Neural cell (in vitro differentiated cells): ENCODE measurements at regions not wholly inside any gene's neighbourhood (a gene's known extent, or its start where the extent isn't known, plus 50 kb on each side); places are given as distances from the start of the nearest gene placed in this dataset.

ENCODE experiments used
- H2AFZ ChIP-seq: fragments of 200-600, 300-800 bp; sonication (generic), shearing (Covaris generic); 2 replicates; pipeline ENCODE4 v1.6.0; 2014; ENCODE audit warnings: low read depth, mild to moderate bottlenecking, antibody characterized with exemption, low read length, moderate library complexity
- H3F3A ChIP-seq: fragments of 200-600 bp; shearing (Covaris generic); 2 replicates; pipeline ENCODE4 v1.6.1; 2016; ENCODE audit warnings: mild to moderate bottlenecking, moderate library complexity, mixed read lengths, antibody characterized with exemption, low read length; ENCODE audit not compliant: insufficient read depth, poor library complexity, severe bottlenecking
- H3K27ac ChIP-seq: fragments of 200-600, 300-800 bp; sonication (generic), shearing (Covaris generic); 2 replicates; pipeline ENCODE4 v1.5.1; 2014; ENCODE audit warnings: mild to moderate bottlenecking, low read length, moderate library complexity
- H3K27me3 ChIP-seq: fragments of 300-800, 200-600 bp; sonication (generic), shearing (Covaris generic); 2 replicates; pipeline ENCODE4 v1.6.0; 2014; ENCODE audit warnings: mild to moderate bottlenecking, low read depth, low read length, moderate library complexity; ENCODE audit not compliant: insufficient read depth
- H3K36me3 ChIP-seq: fragments of 300-800, 200-600 bp; sonication (generic), shearing (Covaris generic); 2 replicates; pipeline ENCODE4 v1.5.1; 2014; ENCODE audit warnings: mild to moderate bottlenecking, antibody characterized with exemption, low read length, moderate library complexity; ENCODE audit not compliant: insufficient read depth
- H3K4me2 ChIP-seq: fragments of 300-800, 200-600 bp; sonication (generic), shearing (Covaris generic); 2 replicates; pipeline ENCODE4 v1.6.0; 2014; ENCODE audit warnings: mild to moderate bottlenecking, low read length
- H3K4me3 ChIP-seq: fragments of 300-800, 200-600 bp; sonication (generic), shearing (Covaris generic); 2 replicates; pipeline ENCODE4 v1.5.1; 2014; ENCODE audit warnings: mild to moderate bottlenecking, low read length, moderate library complexity
- H3K79me2 ChIP-seq: fragments of 200-600 bp; shearing (Covaris generic); replicated peaks from 2 replicates; pipeline ENCODE4 v1.6.0; 2014; ENCODE audit warnings: mild to moderate bottlenecking, low read length, moderate library complexity; ENCODE audit not compliant: insufficient read depth
- H3K9ac ChIP-seq: fragments of 300-800, 200-600 bp; sonication (generic), shearing (Covaris generic); 2 replicates; pipeline ENCODE4 v1.6.1; 2016; ENCODE audit warnings: mild to moderate bottlenecking, low read length, mixed read lengths
- H3K9me2 ChIP-seq: fragments of 200-600 bp; shearing (Covaris generic); 2 replicates; pipeline ENCODE4 v1.6.1; 2016; ENCODE audit warnings: mild to moderate bottlenecking, low read length, mixed read lengths; ENCODE audit not compliant: insufficient read depth
- H3K9me3 ChIP-seq: fragments of 200-600, 300-800 bp; sonication (generic), shearing (Covaris generic); 2 replicates; pipeline ENCODE4 v1.6.1; 2016; ENCODE audit warnings: mild to moderate bottlenecking, mixed run types, low read length, moderate library complexity, mixed read lengths
- H4K20me1 ChIP-seq: fragments of 200-600 bp; shearing (Covaris generic); 2 replicates; pipeline ENCODE4 v1.6.1; 2016; ENCODE audit warnings: mild to moderate bottlenecking, mixed run types; ENCODE audit not compliant: insufficient read depth
- EP300 ChIP-seq: fragments of 450-650 bp; conservative IDR thresholded peaks from 2 replicates; pipeline ENCODE4 v1.6.1; 2014; ENCODE audit warnings: antibody characterized with exemption, mild to moderate bottlenecking, moderate library complexity; ENCODE audit not compliant: poor library complexity, severe bottlenecking
- EZH2 ChIP-seq: fragments of 200-600, 300-800 bp; shearing (Covaris generic), sonication (generic); IDR thresholded peaks from 2 replicates; pipeline ENCODE4 v1.6.1; 2014; ENCODE audit warnings: antibody characterized with exemption, low read length, borderline replicate concordance, mild to moderate bottlenecking; ENCODE audit not compliant: insufficient read depth, poor library complexity, severe bottlenecking
- MXI1 ChIP-seq: fragments of 450-650 bp; conservative IDR thresholded peaks from 2 replicates; pipeline ENCODE4 v1.6.1; 2014; ENCODE audit warnings: antibody characterized with exemption, mild to moderate bottlenecking; ENCODE audit not compliant: poor library complexity, severe bottlenecking
- POLR2AphosphoS5 ChIP-seq: IDR thresholded peaks from 2 replicates; pipeline ENCODE4 v1.6.1; 2012
- RAD21 ChIP-seq: fragments of 450-650 bp; conservative IDR thresholded peaks from 2 replicates; pipeline ENCODE4 v1.6.1; 2014; ENCODE audit warnings: antibody characterized with exemption, mild to moderate bottlenecking, moderate library complexity
- REST ChIP-seq: IDR thresholded peaks from 2 replicates; pipeline ENCODE4 v1.6.1; 2012; ENCODE audit warnings: borderline replicate concordance
- SMC3 ChIP-seq: fragments of 450-650 bp; conservative IDR thresholded peaks from 2 replicates; pipeline ENCODE4 v1.6.1; 2014; ENCODE audit warnings: antibody characterized with exemption, mild to moderate bottlenecking, moderate library complexity; ENCODE audit not compliant: poor library complexity
- TAF1 ChIP-seq: IDR thresholded peaks from 2 replicates; pipeline ENCODE4 v1.6.1; 2012; ENCODE audit warnings: low read depth
- TF ChIP-seq, protein P1 (sequence below): fragments of 450-650 bp; IDR thresholded peaks from 2 replicates; pipeline ENCODE4 v1.5.1; 2014; ENCODE audit warnings: antibody characterized with exemption, mild to moderate bottlenecking, moderate library complexity; ENCODE audit not compliant: poor library complexity, severe bottlenecking

DNA sequence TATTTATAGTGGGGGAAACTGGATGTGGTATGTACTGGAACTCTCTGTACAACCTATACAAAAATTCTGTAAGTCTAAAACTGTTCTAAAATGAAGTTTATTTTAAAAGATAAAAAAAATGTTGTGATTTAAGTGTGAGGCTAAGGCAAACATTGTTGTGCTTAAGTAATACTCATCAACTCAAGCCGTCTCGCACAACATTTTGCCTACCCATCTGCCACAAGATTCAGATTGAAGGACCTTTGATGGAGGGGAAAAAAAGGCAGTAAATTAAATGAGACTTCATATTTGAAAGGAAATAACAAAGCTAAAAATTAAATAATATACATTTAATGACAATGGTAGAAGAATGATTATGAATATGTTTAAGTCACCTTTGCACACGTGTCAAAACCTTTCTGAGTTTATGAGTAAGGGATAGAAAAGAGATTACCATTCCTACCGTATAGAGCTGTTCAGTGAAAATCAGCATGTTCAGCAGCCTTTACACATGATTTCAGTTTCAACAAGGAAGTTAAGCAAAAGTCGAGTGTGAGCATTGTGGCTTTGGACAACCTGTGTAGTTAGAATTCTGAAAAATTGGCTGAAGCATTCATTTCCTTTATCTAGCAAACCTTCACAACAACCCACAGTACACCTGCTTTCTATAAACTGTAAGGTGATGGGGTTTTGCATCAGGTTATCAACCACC lies 499.3 kb downstream of the IRS1 start:
- no peak overlapping the region for H2AFZ ChIP-seq
- no peak overlapping the region for H3K4me3 ChIP-seq
- H3K27ac ChIP-seq: no peak overlapping the region
- H3K9ac ChIP-seq: no peak overlapping the region
- no peaks in the 10 kb centered on the region for H3K36me3 ChIP-seq
- H4K20me1 ChIP-seq: no peaks in the 10 kb centered on the region
- H3K27me3 ChIP-seq: no peaks in the 10 kb centered on the region
- no peaks in the 10 kb centered on the region for H3K9me3 ChIP-seq
- TF ChIP-seq MXI1: no peak
- TF ChIP-seq, protein P1, sequence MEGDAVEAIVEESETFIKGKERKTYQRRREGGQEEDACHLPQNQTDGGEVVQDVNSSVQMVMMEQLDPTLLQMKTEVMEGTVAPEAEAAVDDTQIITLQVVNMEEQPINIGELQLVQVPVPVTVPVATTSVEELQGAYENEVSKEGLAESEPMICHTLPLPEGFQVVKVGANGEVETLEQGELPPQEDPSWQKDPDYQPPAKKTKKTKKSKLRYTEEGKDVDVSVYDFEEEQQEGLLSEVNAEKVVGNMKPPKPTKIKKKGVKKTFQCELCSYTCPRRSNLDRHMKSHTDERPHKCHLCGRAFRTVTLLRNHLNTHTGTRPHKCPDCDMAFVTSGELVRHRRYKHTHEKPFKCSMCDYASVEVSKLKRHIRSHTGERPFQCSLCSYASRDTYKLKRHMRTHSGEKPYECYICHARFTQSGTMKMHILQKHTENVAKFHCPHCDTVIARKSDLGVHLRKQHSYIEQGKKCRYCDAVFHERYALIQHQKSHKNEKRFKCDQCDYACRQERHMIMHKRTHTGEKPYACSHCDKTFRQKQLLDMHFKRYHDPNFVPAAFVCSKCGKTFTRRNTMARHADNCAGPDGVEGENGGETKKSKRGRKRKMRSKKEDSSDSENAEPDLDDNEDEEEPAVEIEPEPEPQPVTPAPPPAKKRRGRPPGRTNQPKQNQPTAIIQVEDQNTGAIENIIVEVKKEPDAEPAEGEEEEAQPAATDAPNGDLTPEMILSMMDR: no peak
- TF ChIP-seq EP300: no peak
- TF ChIP-seq TAF1: no peak
- no peak for TF ChIP-seq RAD21
- no peak for TF ChIP-seq EZH2
- TF ChIP-seq SMC3: no peak
- no peak for TF ChIP-seq REST
- no peak for TF ChIP-seq POLR2AphosphoS5
- H3K9me2 ChIP-seq: no peaks in the 10 kb centered on the region
- no peaks in the 10 kb centered on the region for H3F3A ChIP-seq
- no peaks in the 10 kb centered on the region for H3K79me2 ChIP-seq
- no peak overlapping the region for H3K4me2 ChIP-seq

GRCh38 chr2:226299771-226300170 lies 499.8 kb downstream of the IRS1 start:
- H3K36me3 ChIP-seq: no peaks in the 10 kb centered on the region
- H4K20me1 ChIP-seq: no peaks in the 10 kb centered on the region
- H3K27ac ChIP-seq: no peak overlapping the region
- TF ChIP-seq EP300 (no peak), POLR2AphosphoS5 (no peak), MXI1 (no peak), RAD21 (no peak), TAF1 (no peak), REST (no peak), EZH2 (no peak)
- TF ChIP-seq, protein P1: no peak
- H3K79me2 ChIP-seq: no peaks in the 10 kb centered on the region
- H3K9me3 ChIP-seq: no peaks in the 10 kb centered on the region
- H3F3A ChIP-seq: no peaks in the 10 kb centered on the region
- H3K4me2 ChIP-seq: no peak overlapping the region
- H3K27me3 ChIP-seq: no peaks in the 10 kb centered on the region
- no peaks in the 10 kb centered on the region for H3K9me2 ChIP-seq
- H3K4me3 ChIP-seq: no peak overlapping the region
- H3K9ac ChIP-seq: no peak overlapping the region
- no peak overlapping the region for H2AFZ ChIP-seq
